GM19328 (cell line): ENCODE measurements at regions not wholly inside any gene's neighbourhood (a gene's known extent, or its start where the extent isn't known, plus 50 kb on each side); places are given as distances from the start of the nearest gene placed in this dataset.

ENCODE experiments used
- ATAC-seq: cut with Tn5 transposase; IDR thresholded peaks from one replicate; pipeline ENCODE4 v1.9.1; 2021; ENCODE audit warnings: mild to moderate bottlenecking, moderate library complexity; ENCODE audit not compliant: unreplicated experiment

DNA sequence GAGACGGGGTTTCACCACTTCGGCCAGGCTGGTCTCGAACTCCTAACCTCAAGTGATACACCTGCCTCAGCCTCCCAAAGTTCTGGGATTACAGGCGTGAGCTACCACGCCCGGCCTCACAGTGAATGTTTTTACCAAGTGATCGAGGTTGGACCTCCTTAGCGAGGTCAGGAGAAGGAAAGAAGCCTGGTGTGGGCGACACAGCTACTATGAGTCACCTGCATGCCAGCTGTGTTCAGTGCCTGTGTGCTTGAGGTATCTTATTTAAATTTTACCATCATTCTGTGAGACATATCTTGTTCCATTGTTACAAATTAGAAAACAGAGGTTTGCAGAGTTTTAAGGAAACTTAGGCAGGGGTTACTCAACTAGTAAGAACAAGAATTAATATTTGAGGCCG, 174.8 kb upstream of the DYNLRB2 start:
- ATAC-seq: no peak

DNA sequence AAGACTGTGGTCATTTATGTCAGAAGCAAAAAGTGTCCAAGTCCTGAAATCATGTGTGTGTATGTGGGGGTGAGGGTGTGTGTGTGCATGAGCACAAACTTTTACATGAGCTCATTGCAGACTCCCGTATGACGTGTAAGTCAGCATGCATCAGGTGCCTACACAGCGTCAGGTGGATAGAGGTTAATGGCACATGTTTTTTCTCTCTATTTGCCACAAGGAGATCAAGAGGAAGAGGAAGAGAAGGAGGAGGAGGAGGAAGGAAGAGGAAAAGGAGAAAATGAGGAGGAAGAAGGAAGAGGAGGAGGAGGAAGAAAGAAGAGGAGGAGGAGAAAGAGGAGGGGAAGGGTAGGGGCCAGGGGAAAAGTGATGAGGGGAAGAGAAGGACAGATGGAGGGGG, 178.0 kb upstream of the DYNLRB2 start:
- no peak for ATAC-seq

DNA sequence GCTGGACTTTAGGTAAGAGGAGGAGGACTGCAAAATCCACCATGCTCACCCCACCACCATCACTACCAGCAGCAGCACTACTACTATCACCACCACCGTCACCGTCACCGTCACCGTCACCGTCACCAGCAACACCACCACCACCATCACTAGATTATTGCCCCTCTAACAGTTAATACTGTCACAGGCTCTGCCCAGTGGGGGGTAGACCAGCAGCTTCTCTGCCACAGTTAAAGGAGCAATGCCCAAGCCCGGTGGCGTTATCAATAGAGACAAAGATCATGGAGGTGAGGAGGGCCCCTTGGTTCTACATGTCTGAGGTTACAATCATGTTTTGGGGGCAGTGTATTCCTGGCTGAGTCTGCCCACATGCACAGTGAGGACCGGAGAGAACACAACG, 184.4 kb upstream of the DYNLRB2 start:
- no peak for ATAC-seq

DNA sequence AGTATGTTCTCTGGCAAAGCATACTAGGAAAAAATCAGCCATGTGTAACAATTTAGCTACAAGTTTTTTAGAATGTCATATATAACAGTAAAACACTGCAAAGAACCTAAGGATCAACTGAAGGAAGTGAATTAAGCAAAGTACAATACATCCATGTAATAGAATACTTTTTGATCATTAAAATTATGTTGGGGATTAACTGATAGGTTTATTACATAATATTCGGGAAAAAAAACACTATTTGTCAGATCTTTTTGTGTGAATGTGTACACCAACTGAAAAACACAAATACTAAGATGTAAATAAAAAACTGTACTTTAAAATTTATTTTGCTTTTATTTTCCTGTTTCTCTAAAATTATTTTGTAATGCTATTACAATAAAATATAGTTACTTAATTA, 185.5 kb upstream of the DYNLRB2 start:
- no peak for ATAC-seq

DNA sequence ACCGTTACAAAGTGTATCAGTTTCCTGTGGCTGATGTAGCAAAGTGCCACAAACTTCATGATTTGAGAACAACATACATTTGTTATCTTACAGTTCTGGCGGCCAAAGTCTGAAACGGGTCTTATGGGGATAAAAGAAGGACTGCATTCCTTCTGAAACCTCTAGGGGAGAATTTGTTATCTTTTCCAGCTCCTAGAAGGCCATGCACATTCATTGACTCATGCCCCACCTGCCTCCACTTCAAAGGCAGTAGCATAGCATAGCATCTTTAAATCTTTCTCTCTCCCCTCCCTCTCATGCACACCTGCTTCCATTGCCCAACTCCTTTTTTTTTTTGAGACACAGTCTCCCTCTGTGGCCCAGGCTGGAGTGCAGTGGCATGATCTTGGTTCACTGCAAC, 190.7 kb upstream of the DYNLRB2 start:
- no peak for ATAC-seq

DNA sequence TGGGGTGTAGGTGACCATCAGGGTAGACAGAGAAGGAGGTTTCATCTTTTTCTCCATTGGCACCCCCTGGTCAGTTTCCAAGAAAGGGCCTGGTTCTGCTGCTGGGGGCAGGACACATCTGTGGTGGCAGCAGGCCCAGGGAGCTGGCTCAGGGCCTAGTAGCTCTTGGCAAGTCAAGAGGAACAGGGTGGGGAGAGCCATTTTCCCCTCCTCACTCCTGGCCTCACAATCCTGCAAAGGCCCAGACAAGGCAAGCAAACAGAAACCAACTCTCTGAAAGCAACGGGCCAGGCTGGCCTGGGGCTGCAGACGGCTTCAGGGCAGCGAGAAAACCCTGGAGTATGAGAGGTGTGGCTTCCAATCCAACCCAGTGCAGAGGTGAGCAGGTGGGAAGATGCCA, 192.9 kb upstream of the DYNLRB2 start:
- ATAC-seq: no peak

DNA sequence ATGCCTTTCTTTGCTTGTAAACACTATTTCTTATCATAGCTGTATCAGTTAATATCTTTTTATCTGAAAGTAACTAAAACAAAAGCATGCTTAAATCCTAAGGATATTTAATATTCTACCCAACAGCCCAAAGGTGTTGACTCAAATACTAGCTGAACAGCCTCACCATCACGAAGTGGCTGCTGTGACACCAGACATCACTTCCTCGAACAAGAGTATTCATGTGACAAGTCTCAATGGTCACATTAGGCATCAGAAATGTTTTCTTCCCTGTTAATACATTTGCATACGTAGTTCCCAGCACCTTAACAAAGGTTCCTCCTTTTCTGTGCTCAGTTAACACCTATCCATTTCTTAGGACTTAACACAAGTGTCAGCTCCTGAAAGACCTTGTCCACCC, 193.8 kb upstream of the DYNLRB2 start:
- no peak for ATAC-seq

DNA sequence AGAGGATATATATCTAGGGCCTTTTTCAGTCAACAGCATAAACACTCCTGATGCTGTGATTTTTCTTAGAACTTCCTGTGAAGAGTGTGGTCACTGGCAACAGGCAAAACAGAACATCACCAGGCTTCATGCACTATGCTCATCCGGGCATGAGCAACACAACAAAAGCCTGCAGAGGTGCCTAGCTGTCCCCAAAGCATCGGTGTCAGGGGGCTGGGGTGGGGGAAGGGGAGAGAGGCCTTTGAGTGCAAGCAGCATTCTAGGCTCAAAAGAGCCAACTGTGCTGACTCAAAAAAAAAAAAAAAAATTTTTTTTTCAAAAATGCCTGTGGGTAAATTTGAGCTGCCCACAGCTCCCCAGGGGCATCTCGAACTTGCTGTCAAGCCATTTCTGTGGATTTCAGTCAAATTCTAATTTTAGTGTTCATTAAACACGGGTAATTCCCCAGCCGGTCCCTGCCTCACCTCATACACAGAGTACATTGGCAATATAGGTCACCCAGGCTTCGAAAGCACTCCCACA, 194.6 kb upstream of the DYNLRB2 start:
- ATAC-seq: no peak

DNA sequence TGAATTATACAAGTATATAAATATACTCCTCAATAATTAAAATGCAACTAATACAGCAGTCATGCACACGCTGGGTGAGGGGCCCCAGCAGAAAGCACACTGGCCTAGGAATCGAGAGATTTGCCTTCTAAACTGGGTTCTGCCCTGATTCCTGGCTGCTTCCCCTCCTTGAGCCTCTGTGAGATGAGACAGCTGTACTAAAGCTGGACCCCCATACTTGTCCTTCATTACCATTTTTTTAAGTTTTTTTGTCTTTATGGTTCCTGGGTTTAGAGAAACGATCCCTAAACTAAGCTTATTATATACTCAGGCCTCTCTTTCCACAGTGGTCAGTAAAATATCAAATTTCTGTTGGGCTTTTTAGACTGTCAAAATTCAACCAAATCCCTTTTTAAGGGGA, 195.1 kb upstream of the DYNLRB2 start:
- ATAC-seq: no peak

DNA sequence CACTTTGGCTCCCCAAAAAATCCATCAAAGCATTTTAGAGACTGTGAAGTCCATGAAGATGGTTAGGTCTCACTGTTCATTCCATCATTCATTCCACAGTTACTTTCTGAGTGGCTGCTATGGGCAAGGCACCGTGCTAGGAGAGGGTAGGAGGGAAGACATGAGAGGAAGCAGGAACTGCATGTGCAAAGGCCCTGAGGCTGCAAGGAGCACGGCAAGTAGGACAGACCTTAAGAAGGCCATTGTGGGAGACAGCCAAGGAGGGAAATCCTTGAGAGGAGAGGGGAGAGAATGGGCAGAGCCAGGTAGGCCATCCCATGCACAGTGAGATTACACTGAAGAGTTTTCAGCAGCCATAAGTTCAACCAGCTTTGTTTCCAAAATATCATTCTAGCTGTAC, 196.2 kb upstream of the DYNLRB2 start:
- no peak for ATAC-seq

DNA sequence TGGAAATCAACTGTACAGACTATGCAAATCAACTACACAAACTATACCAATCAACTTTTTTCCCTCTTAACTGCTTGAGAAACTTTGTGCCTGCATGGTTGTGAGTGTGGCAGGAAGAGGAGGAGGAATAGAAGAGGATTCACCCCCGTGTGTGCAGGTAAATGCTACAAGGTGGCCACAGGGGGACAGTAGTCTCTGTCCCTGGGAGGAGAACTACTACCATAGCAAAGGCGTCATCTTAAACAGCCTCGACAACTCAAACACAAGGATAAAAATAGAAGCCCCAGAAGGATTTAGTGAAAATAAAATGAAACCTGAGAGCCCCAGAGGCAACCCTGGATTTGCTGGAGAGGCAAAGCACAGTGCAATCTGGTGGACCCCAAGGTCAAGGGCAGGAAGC, 199.5 kb upstream of the DYNLRB2 start:
- no peak for ATAC-seq

DNA sequence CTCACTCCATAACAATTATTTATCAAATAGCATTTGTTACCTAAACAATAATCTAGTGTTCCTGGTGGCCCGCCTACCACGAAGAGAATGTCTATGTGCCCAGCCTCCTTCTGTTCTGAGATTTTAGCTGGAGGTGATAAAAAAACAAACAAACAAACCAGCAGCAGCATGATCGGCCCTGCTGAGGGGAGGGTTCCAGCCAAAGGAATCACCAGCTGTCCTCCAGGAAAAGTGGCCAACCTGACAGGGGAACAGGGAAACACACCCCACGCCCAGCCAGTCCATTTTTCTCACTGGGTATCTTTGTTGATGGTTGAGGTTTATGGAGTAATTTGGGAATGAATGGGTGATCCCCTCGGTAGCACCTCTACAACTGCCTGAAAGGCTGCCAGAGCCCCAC, 203.0 kb upstream of the DYNLRB2 start:
- ATAC-seq: no peak

DNA sequence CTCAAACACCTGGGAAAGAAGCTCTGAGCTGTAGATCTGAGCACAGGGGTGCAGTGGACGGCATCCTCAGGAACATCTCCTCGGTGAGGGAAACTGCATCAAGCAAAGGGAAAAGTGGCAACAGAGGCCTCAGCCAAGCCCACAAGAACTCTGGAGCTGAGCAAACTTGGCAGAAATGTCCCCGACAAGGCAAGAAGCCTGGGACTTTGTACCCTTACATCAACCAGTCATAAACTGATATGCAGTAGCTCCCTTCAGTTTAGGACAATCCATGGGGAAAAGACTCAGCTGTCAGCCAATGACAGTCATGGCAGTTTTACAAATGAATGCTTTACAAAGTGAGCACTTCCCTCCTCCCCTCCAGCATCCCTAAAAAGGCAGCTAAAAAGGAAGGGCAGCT, 210.0 kb upstream of the DYNLRB2 start:
- ATAC-seq: no peak

DNA sequence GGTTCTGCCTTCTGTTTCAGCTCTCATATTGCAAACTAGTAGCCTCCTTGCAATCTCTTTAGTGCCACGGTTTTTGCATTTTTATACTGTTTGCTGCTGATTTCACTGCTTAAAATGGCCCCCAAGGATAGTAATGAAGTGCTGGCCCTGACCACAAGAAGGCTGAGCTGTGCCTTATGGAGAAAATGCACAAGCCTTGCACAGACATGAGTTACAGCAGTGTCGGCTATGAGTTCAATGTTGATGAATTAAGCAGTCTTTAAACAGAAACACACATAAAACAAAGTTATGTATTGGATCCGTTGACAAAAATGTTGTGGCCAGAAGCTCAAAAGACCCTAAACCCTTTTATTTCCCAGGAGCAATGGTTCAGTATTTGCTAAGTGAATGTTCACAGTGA, 210.6 kb upstream of the DYNLRB2 start:
- ATAC-seq: no peak

DNA sequence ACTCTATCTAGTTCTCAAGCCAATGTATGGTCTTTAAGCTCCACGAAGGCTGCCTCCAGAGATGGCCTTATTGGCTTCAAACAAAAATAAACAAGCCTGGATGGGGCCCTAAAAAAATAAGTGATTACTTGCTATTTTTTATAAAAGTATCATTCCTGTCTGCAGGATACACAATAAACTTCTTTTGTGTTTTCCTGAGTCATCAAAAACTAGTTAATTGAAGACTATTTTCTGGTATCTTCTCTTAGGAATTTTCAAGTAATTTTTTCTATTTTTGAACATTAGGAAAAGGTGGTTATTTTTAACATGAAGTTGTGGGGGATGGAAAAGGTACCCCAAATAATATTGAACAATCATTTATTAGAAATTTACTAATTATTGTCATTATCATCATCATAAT, 213.1 kb upstream of the DYNLRB2 start:
- no peak for ATAC-seq

DNA sequence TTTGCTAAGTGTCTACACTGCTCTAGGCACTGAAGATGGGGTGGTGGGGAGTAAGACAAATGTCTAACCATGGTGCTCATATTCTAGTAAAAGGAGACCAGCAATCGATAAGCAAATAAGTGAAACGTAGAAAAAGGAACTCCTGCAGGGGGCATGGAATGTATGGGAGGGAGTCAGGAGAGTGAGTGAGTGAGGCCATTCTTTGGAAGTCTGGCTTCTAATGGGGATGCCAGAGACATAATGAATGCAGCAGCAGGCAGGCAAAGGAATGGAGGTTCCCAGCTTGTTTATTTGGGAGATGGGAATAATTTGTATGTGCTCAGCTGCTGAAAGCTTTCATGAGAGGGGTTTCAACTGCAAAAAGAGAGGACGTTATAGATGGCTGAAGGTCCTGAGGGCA, 216.4 kb upstream of the DYNLRB2 start:
- ATAC-seq: no peak

DNA sequence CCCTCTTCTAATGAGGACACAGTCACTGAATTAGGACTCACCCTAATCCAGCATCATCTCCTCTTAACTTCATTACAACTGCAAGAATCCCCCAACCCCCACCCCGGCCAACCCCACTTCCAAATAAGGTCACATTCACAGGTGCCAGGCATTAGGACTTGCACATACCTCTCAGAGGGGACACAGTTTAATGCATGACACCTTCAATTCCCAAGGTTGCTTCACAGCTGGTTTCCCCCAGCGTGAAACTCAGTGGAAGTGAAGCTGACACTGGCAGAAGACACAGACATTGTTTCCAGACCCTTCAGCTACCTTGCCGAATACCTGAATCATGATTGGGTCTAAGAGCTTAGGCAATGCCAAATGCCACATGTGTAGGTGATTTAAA, 217.0 kb upstream of the DYNLRB2 start:
- ATAC-seq: no peak

DNA sequence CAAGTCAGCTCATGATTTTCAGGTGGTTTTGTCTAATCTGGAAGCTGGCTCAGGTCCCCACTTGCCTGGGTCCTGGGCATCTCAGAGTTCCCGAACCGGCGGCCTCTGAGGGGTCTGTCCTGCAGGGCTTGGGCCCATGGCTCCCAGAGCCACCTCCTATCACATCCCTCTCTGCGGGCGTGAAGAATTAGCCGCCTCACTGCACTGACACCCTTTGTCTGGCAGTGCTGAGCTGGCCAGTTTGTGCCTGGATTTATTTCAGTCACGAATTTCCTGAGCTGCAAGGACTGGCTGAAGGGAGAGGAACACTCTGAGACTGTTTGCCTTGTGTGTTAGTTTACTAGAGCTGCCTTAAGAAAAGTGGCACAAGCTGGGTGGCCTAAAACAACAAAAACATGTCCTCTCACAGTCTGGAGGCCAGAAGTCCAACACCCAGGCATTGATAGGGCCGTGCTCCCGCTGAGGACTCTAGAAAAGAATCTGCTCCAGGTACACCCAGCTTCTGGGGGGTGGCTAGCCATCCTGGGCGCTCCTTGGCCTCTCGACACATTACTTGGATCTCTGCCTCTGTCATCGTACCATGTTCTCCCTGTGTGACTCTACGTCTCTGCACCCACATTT, 217.5 kb upstream of the DYNLRB2 start:
- no peak for ATAC-seq

DNA sequence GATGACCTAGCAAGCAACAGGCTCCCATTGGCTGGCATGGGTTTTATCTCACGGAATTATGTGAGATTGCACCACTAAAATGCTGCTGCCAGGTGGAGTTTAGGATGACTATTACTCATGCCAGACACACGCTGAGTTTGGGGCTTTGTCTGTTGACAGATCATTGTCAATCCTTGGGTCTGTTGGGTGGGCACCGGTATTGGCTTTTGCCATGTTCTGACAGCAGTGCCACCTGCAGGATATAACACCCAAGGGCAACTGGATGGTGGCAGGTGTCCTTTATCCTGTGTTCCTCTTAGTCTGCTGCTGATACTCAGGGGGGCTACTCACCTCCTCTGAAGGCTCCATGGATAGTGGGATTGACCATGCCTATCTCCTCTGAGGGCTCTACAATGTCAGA, 221.6 kb upstream of the DYNLRB2 start:
- ATAC-seq: no peak

DNA sequence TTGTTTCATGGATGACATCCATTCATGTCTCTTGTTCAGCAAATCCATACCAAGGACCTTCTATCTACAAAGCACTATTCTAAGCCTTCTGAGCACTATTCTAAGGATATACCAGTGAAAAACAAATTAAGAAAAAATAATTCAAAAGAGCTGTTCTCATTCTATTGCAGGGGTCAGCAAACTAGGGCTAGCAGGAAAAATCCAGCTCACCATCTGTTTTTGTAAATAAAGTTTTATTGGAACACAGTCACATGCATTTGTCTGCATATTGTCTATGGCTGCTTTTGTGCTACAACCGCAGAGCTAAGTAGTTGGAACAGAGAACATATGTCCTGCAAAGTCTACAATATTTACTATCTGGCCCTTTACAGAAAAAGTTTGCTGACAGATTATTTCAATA, 222.7 kb upstream of the DYNLRB2 start:
- no peak for ATAC-seq

DNA sequence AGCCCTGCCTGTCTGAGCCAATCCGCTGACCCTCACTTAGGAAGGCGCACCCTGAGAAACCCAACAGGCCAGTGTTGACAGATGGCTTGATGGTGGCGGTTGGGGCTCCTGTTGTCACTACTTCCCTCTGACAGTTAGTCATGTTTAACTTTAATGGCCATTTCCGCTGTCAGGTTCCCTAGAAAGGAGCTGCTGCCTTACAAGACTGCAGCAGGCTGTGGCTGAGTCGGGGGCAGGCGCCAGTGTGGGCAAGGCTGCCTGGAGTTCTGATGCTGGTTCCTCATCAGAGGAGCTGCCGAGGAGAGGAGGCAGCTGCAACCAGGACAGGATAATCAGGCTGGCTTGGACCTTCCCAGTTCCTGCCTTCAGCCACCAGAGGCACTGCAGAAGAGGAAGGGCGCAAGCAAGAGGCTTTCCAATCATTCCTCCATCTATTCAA, 223.2 kb upstream of the DYNLRB2 start:
- no peak for ATAC-seq

DNA sequence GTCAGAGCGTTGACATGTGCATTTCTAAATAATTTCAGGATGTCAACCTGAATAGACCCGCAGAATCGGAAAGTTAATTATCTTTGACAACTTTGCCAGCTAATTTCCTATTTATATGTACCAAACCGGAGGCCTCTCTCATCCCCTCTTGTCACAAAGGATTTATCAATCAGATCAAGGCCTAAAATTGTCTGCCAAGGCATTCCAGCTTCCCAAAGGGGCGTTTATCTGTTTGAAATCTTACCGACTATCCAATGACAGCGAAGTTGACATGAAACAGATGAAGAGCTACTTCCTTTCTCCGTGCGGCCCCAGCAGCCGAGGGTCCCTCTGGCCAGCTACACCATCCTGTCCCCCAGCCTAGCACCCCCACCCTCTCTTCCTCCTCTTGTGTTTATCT, 223.7 kb upstream of the DYNLRB2 start:
- ATAC-seq: no peak

DNA sequence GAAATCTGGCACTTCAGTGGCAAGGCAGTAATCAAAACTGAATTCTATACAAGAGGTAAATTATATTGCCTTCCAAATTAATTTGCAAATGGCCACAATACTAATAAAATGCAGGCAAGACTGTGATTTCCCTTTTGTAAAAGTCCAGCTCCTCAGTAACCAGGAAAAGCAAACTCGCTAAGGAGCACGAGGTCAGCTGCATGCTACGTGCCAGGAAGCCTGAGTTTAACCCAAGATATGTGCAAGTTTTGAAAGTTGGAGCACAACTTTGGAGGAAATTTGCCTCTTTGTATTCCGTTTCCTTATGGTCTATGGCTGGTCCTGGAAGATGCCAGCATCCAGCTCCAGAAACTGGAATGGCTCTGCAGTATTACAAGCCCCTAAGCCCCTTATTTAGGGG, 226.8 kb upstream of the DYNLRB2 start:
- ATAC-seq: no peak
